ENCODE measurements at regions not wholly inside any gene's neighbourhood (a gene's known extent, or its start where the extent isn't known, plus 50 kb on each side); places are given as distances from the start of the nearest gene placed in this dataset.

DNA sequence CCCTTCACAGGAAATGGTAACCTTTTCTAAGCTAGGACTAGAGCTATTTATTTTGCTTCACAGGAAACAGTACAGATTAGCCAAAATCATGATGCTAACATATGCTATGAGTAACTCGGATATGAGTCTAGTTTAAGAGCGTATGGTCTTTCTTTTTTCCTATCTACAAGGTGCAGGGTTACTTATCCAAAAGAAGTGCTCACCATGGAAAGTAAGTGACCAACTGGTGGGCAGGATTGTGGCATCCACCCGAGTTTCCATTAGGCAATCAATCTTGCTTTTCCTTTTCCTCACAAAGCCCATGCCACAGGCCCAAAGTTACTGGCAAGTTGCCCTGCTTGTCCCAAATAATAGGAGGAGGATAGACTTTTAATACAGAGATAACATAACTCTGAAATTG, 765.1 kb upstream of the POM121L12 start:
- no peak for FAIRE-seq
- Histone ChIP-seq H4K5ac (ENCODE audit: insufficient read length, low read depth, low read length) (no peak overlapping the region), H2BK12ac (ENCODE audit: low read depth, low read length) (no peak overlapping the region), H4K91ac (replicated peaks; ENCODE audit: insufficient read length, low read length) (no peak overlapping the region), H2AK5ac (ENCODE audit: low read depth, low read length) (no peak overlapping the region), H3K4me1 (replicated peaks in 1 of 4; ENCODE audit: control insufficient read depth in 3 of 4, insufficient read depth in 4 of 4, low read length in 3 of 4) (no peaks in the 10 kb centered on the region), H3K36me3 (ENCODE audit: control insufficient read depth in 2 of 4, insufficient read depth in 4 of 4, low read length in 3 of 4) (no peaks in the 10 kb centered on the region), H3K4me3 (ENCODE audit: extremely low read depth in 1 of 4, insufficient read depth in 2 of 4, low read depth in 3 of 4, low read length in 4 of 4) (no peak overlapping the region), H3K56ac (replicated peaks; ENCODE audit: insufficient read length, low read depth, low read length) (no peak overlapping the region), H3K9me3 (ENCODE audit: insufficient read depth in 2 of 2, low read depth in 1 of 2, low read length in 1 of 2) (peaks cover 0 to 9% of the 10 kb centered on the region in 2 experiments; a peak in 1 of 4 replicates), H2BK5ac (ENCODE audit: low read depth, low read length) (no peak overlapping the region), H3K23me2 (ENCODE audit: low read depth, low read length) (no peaks in the 10 kb centered on the region), H3K27ac (ENCODE audit: low read depth, low read length) (no peak overlapping the region), H2BK20ac (ENCODE audit: low read length) (no peak overlapping the region), H4K20me1 (replicated peaks in 1 of 2; ENCODE audit: control insufficient read depth in 1 of 2, insufficient read depth in 2 of 2, low read length in 2 of 2) (no peaks in the 10 kb centered on the region), H3K23ac (ENCODE audit: insufficient read length) (no peak overlapping the region), H3K79me1 (ENCODE audit: low read depth, low read length) (no peaks in the 10 kb centered on the region), H3K27me3 (replicated peaks in 1 of 4; ENCODE audit: control insufficient read depth in 3 of 4, extremely low read depth in 1 of 4, insufficient read depth in 3 of 4, low read length in 3 of 4) (no peaks in the 10 kb centered on the region), H3K9ac (replicated peaks in 1 of 4; ENCODE audit: extremely low read depth in 1 of 4, low read depth in 3 of 4, low read length in 3 of 4) (no peak overlapping the region), H2AFZ (ENCODE audit: low read length) (0 out of 2 replicates have a peak overlapping the region, but pooled peaks have one; percentile 9), H3K18ac (ENCODE audit: extremely low read depth, low read length) (no peak overlapping the region), H4K8ac (ENCODE audit: extremely low read depth, insufficient read depth, low read length) (no peak overlapping the region), H3K4ac (replicated peaks; ENCODE audit: insufficient read length, low read depth, low read length) (no peak overlapping the region), H2BK15ac (ENCODE audit: low read length) (no peak overlapping the region), H3K4me2 (ENCODE audit: insufficient read depth in 1 of 2, low read depth in 2 of 2, low read length in 2 of 2) (no peak overlapping the region), H3K14ac (ENCODE audit: insufficient read length) (no peak overlapping the region), H3K79me2 (ENCODE audit: control insufficient read depth in 1 of 2, insufficient read depth in 2 of 2, low read length in 2 of 2) (no peaks in the 10 kb centered on the region), H2BK120ac (replicated peaks; ENCODE audit: low read depth, low read length) (no peak overlapping the region)
- POLR2A ChIA-PET (ENCODE audit: partially characterized antibody) = no interaction called here
- DNase-seq (ENCODE audit: low read depth in 1 of 2, low spot score in 2 of 2) = no peak
- 93% methylated on average over 3 of the region's 3 CpGs; no CpG with 5 or more reads in 1 of the 2 experiments for WGBS, 2 experiments (ENCODE audit: extremely low coverage in 1 of 2, insufficient coverage in 1 of 2, insufficient read length in 1 of 2, insufficient replicate concordance in 2 of 2, low coverage in 1 of 2, low lambda C conversion rate in 2 of 2, missing lambda C conversion rate in 1 of 2)
- CTCF ChIA-PET (ENCODE audit: partially characterized antibody) = interaction anchor here (1.1 kb wide), 1 partner anchor 11 kb away, joined by 4 read pairs; no protein-coding TSS in a partner anchor
- TF ChIP-seq GABPA (IDR thresholded peaks at IDR 0.05; ENCODE audit: borderline replicate concordance, insufficient read depth, low read length) (no peak), HDAC2 (IDR thresholded peaks at IDR 0.05; ENCODE audit: borderline replicate concordance in 1 of 2, low read depth in 2 of 2, low read length in 2 of 2) (no peak), KDM5A (IDR thresholded peaks at IDR 0.05; ENCODE audit: low read length) (no peak), ZNF274 (IDR thresholded peaks at IDR 0.05; ENCODE audit: borderline replicate concordance, extremely low read depth, low read length) (no peak), RAD21 (IDR thresholded peaks at IDR 0.05 in 1 of 2, conservative IDR thresholded peaks at IDR 0.05 in 1 of 2; ENCODE audit: low read depth in 2 of 2, low read length in 2 of 2) (no peak), SRF (IDR thresholded peaks at IDR 0.05; ENCODE audit: low read depth, low read length) (no peak), EGR1 (IDR thresholded peaks at IDR 0.05; ENCODE audit: borderline replicate concordance, low read depth, low read length) (no peak), SAP30 (IDR thresholded peaks at IDR 0.05; ENCODE audit: insufficient read depth, insufficient replicate concordance, low read length) (no peak), KDM4A (IDR thresholded peaks at IDR 0.05; ENCODE audit: low read depth, low read length, severe bottlenecking) (no peak), RBBP5 (IDR thresholded peaks at IDR 0.05; ENCODE audit: borderline replicate concordance, low read depth, low read length) (no peak), NANOG (IDR thresholded peaks at IDR 0.05; ENCODE audit: insufficient read depth, low read depth, low read length, poor library complexity, severe bottlenecking) (no peak), SUZ12 (IDR thresholded peaks at IDR 0.05; ENCODE audit: low read length) (no peak), RXRA (IDR thresholded peaks at IDR 0.05; ENCODE audit: insufficient read depth, low read depth, low read length) (no peak), SP4 (IDR thresholded peaks at IDR 0.05; ENCODE audit: low read length) (no peak)

All from H1 (cell line).